OCI-LY7 (cell line): ENCODE measurements at regions not wholly inside any gene's neighbourhood (a gene's known extent, or its start where the extent isn't known, plus 50 kb on each side); places are given as distances from the start of the nearest gene placed in this dataset.

Experiments
- BruUV-seq: library from RNA; stranded (reverse); fragments of 400-500 nt; replicated peaks from 2 replicates; lab custom pipeline; 2021; lab: Mats Ljungman, UMichigan
- CTCF ChIA-PET: fragments of 300-600 bp; sonication (Branson Sonifier 250); formaldehyde crosslinking; loops from one replicate; lab custom pipeline; 2022; ENCODE audit warnings: antibody characterized with exemption; ENCODE audit not compliant: unreplicated experiment; lab: Charles Lee
- POLR2A ChIA-PET: fragments of 300-600 bp; sonication (Branson Sonifier 250); formaldehyde crosslinking; loops from one replicate; lab custom pipeline; 2022; ENCODE audit warnings: antibody characterized with exemption; lab: Charles Lee
- DNase-seq: peaks from one replicate; pipeline ENCODE4 v3.0.0-alpha.2; 2015; ENCODE audit warnings: low spot score
- H2AFZ ChIP-seq: fragments of 200-600 bp; sonication (generic), shearing (Covaris generic); 2 replicates; pipeline ENCODE4 v1.6.1; 2014; ENCODE audit warnings: mild to moderate bottlenecking, antibody characterized with exemption, low read length, moderate library complexity
- H3K27ac ChIP-seq: fragments of 200-600 bp; sonication (generic); 2 replicates; pipeline ENCODE4 v1.5.1; 2014; ENCODE audit warnings: mixed run types, low read depth, mild to moderate bottlenecking, moderate library complexity, low read length, inconsistent platforms; ENCODE audit not compliant: poor library complexity, severe bottlenecking
- H3K36me3 ChIP-seq: fragments of 200-600 bp; sonication (generic); 2 replicates; pipeline ENCODE4 v1.6.1; 2014; ENCODE audit warnings: mild to moderate bottlenecking, antibody characterized with exemption, low read length, moderate library complexity, mixed read lengths; ENCODE audit not compliant: insufficient read depth
- H3K4me1 ChIP-seq: fragments of 200-600 bp; sonication (generic); 2 replicates; pipeline ENCODE4 v1.5.1; 2014; ENCODE audit warnings: mild to moderate bottlenecking, low read length; ENCODE audit not compliant: insufficient read depth, poor library complexity, severe bottlenecking
- H3K4me2 ChIP-seq: fragments of 200-600 bp; sonication (generic); 2 replicates; pipeline ENCODE4 v1.6.1; 2014; ENCODE audit warnings: mild to moderate bottlenecking, low read length
- H3K4me3 ChIP-seq: fragments of 200-600 bp; sonication (generic); 2 replicates; pipeline ENCODE4 v1.5.1; 2014; ENCODE audit warnings: mild to moderate bottlenecking, low read depth, low read length; ENCODE audit not compliant: poor library complexity, severe bottlenecking
- H3K79me2 ChIP-seq: fragments of 200-600 bp; sonication (generic); 2 replicates; pipeline ENCODE4 v1.6.1; 2016; ENCODE audit warnings: low read depth, mild to moderate bottlenecking, low read length, moderate library complexity, mixed read lengths; ENCODE audit not compliant: insufficient read depth
- H3K9me2 ChIP-seq: fragments of 200-600 bp; sonication (generic); 2 replicates; pipeline ENCODE4 v1.6.1; 2016; ENCODE audit warnings: mild to moderate bottlenecking, low read length, mixed read lengths; ENCODE audit not compliant: insufficient read depth
- H3K9me3 ChIP-seq: fragments of 200-600 bp; sonication (generic); 2 replicates; pipeline ENCODE4 v1.6.1; 2014; ENCODE audit warnings: mild to moderate bottlenecking, mixed run types, low read length, mixed read lengths
- H4K20me1 ChIP-seq: fragments of 200-600 bp; sonication (generic); 2 replicates; pipeline ENCODE4 v1.6.1; 2014; ENCODE audit warnings: mild to moderate bottlenecking, antibody characterized with exemption, low read length, moderate library complexity, mixed read lengths; ENCODE audit not compliant: insufficient read depth
- EZH2phosphoT487 ChIP-seq: fragments of 200-600 bp; sonication (generic); IDR thresholded peaks from 2 replicates; pipeline ENCODE4 v1.6.1; 2018; ENCODE audit warnings: low read depth, borderline replicate concordance, mild to moderate bottlenecking, mixed run types, antibody characterized with exemption, low read length, moderate library complexity, mixed read lengths
- intact Hi-C: fragments of 100-400 bp; cut with micrococcal nuclease; formaldehyde crosslinking; loops from one replicate; pipeline ENCODE4 v1.10.0; 2022; ENCODE audit not compliant: unreplicated experiment
- TF ChIP-seq, protein P1 (sequence below): fragments of 200-600 bp; sonication (generic); conservative IDR thresholded peaks from 2 replicates; pipeline ENCODE4 v1.5.1; 2014; ENCODE audit warnings: mild to moderate bottlenecking, antibody characterized with exemption, low read length, moderate library complexity, mixed read lengths

DNA sequence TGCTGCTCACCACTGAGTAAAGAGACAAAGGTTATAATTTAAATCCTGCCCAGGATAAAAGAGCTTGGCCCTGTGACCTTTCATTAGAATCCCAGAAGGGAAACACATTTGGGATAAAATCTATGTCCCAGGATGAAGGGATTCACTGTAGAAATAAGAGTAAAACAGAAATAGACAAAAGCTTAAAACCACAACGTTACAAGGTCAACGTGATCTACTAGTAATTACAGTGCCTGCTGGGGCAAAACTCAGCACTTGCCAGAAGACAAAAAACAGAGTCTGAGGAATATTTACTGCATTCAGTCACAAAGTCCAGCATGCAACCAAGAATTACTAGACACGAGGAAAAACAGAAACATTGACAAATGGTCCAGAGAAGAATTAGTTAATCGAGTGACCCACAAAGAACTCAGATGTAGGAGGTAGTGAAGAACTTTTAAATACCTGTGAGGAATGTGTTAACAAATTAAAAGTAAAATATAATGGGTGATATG is 982.3 kb downstream of the GATA3 start:
- intact Hi-C loops, result no loop called here
- H3K9me3 ChIP-seq, result no peaks in the 10 kb centered on the region
- H4K20me1 ChIP-seq, result no peaks in the 10 kb centered on the region
- no peaks in the 10 kb centered on the region for H3K36me3 ChIP-seq
- TF ChIP-seq EZH2phosphoT487, result no peak
- TF ChIP-seq, protein P1, sequence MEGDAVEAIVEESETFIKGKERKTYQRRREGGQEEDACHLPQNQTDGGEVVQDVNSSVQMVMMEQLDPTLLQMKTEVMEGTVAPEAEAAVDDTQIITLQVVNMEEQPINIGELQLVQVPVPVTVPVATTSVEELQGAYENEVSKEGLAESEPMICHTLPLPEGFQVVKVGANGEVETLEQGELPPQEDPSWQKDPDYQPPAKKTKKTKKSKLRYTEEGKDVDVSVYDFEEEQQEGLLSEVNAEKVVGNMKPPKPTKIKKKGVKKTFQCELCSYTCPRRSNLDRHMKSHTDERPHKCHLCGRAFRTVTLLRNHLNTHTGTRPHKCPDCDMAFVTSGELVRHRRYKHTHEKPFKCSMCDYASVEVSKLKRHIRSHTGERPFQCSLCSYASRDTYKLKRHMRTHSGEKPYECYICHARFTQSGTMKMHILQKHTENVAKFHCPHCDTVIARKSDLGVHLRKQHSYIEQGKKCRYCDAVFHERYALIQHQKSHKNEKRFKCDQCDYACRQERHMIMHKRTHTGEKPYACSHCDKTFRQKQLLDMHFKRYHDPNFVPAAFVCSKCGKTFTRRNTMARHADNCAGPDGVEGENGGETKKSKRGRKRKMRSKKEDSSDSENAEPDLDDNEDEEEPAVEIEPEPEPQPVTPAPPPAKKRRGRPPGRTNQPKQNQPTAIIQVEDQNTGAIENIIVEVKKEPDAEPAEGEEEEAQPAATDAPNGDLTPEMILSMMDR, result no peak
- no peaks in the 10 kb centered on the region for H3K4me1 ChIP-seq
- ChIA-PET POLR2A (interaction anchor here (0.6 kb wide), 1 partner anchor 340 kb away, joined by 3 read pairs; no protein-coding TSS in a partner anchor), CTCF (no interaction called here)
- H3K9me2 ChIP-seq, result no peaks in the 10 kb centered on the region
- H3K79me2 ChIP-seq, result no peaks in the 10 kb centered on the region
- no peak overlapping the region for H3K4me3 ChIP-seq
- H3K4me2 ChIP-seq, result no peak overlapping the region
- H2AFZ ChIP-seq, result no peak overlapping the region
- BruUV-seq, result no TSS peak
- no peak for DNase-seq
- no peak overlapping the region for H3K27ac ChIP-seq

DNA sequence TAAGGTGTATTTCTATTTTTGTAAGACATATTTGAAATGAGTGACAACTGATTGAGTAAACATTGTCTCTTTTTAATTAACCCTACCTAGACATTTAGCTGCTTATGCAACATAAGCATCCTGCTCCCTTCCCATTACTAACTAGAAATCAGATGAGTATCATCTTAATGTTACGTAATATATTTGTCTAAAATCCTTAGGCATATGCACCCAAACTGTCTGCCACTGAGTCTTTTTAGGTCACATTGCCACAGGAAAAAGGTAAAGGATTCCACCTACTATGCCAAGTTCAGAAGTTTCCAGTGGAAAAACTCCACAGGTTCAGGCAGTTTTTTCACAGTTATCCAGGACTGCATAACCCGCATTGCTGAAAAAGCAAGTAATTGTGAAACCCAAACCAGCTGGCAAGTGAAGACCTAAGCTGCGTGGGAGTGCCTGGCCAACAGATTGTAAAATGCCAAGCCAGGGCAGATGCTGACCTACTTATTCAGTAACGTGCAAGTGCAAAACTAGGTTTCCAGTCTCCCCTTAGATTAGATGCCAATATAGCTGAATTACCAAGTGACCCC is 983.7 kb downstream of the GATA3 start:
- intact Hi-C loops, result no loop called here
- no TSS peak for BruUV-seq
- Histone ChIP-seq H3K4me1 (no peaks in the 10 kb centered on the region), H2AFZ (no peak overlapping the region), H3K9me3 (no peaks in the 10 kb centered on the region), H3K9me2 (no peaks in the 10 kb centered on the region), H3K27ac (no peak overlapping the region), H3K4me2 (no peak overlapping the region), H4K20me1 (no peaks in the 10 kb centered on the region), H3K36me3 (no peaks in the 10 kb centered on the region), H3K4me3 (no peak overlapping the region), H3K79me2 (no peaks in the 10 kb centered on the region)
- CTCF ChIA-PET, result no interaction called here
- no peak for DNase-seq
- TF ChIP-seq EZH2phosphoT487, result no peak
- TF ChIP-seq, protein P1, result no peak
- POLR2A ChIA-PET, result interaction anchor here (0.6 kb wide), 1 partner anchor 41 kb away, joined by 3 read pairs; no protein-coding TSS in a partner anchor

DNA sequence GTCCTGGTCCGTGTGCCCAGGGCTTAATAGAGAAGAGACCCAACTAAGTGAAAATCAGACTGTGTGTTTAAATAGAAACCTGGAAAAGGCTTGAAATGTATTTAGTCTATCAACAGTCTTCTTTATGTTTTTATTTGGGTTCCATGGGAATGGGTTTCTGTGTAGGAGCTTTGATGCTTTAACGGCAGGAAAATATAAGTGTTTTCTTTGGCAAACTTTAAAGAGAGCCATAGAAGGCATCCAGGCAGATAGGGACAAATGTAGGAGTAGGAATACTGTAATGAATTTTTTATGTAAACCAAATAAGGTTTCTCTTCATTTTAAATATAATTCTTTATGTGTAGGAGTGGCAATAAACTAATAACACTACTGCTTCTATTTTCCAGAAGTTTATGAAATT is 989.0 kb downstream of the GATA3 start:
- H3K9me2 ChIP-seq, result no peaks in the 10 kb centered on the region
- no peak overlapping the region for H2AFZ ChIP-seq
- TF ChIP-seq, protein P1, result no peak
- no peak for TF ChIP-seq EZH2phosphoT487
- H3K4me2 ChIP-seq, result no peak overlapping the region
- no peaks in the 10 kb centered on the region for H3K4me1 ChIP-seq
- no peak overlapping the region for H3K4me3 ChIP-seq
- ChIA-PET POLR2A (no interaction called here), CTCF (no interaction called here)
- intact Hi-C loops, result no loop called here
- no peak for DNase-seq
- H3K79me2 ChIP-seq, result no peaks in the 10 kb centered on the region
- no peaks in the 10 kb centered on the region for H4K20me1 ChIP-seq
- no peak overlapping the region for H3K27ac ChIP-seq
- H3K36me3 ChIP-seq, result no peaks in the 10 kb centered on the region
- no peaks in the 10 kb centered on the region for H3K9me3 ChIP-seq
- BruUV-seq, result no TSS peak
